GM12878 (cell line): ENCODE measurements at regions not wholly inside any gene's neighbourhood (a gene's known extent, or its start where the extent isn't known, plus 50 kb on each side); places are given as distances from the start of the nearest gene placed in this dataset.

Experiments
- ATAC-seq: fragments of 200-7000 bp; cut with Tn5 transposase; 3 replicates; pipeline ENCODE4 v1.9.1; 2020; ENCODE audit warnings: mild to moderate bottlenecking, moderate library complexity
- BruUV-seq: library from RNA; stranded (reverse); fragments of 400-500 nt; replicated peaks from 2 replicates; lab custom pipeline; 2021; lab: Mats Ljungman, UMichigan
- CTCF ChIA-PET: fragments of 300-600 bp; sonication (Branson Sonifier 250); formaldehyde crosslinking; extraction: SDS; loops from one replicate; lab custom pipeline; 2021; ENCODE audit warnings: inconsistent platforms; lab: Yijun Ruan, JAX
- POLR2A ChIA-PET: fragments of 350-600 bp; formaldehyde crosslinking; extraction: SDS; loops from one replicate; lab custom pipeline; 2021; ENCODE audit warnings: inconsistent platforms; lab: Charles Lee
- RAD21 ChIA-PET: fragments of 300-600 bp; sonication (Branson Sonifier 250); formaldehyde crosslinking; loops from one replicate; lab custom pipeline; 2023; ENCODE audit warnings: antibody characterized with exemption; ENCODE audit not compliant: unreplicated experiment; lab: Charles Lee
- SMC1A ChIA-PET: fragments of 300-600 bp; sonication (Branson Sonifier 250); formaldehyde crosslinking; loops from one replicate; lab custom pipeline; 2023; ENCODE audit not compliant: unreplicated experiment, uncharacterized antibody; lab: Charles Lee
- DNase-seq: peaks from one replicate; pipeline ENCODE4 v3.0.0-alpha.2; 2011; ENCODE audit warnings: low read depth, low spot score
- FAIRE-seq: peaks from 3 replicates; lab custom pipeline; 2011; peaks lifted over from hg19 to GRCh38; lab: Jason Lieb, UNC
- H2AFZ ChIP-seq: 2 replicates; pipeline ENCODE4 v1.6.0; 2011; ENCODE audit warnings: low read depth, low read length, control low read depth; ENCODE audit not compliant: control insufficient read depth
- H3K27ac ChIP-seq: 2 replicates; pipeline ENCODE4 v1.5.1; 2011; ENCODE audit warnings: control low read depth; ENCODE audit not compliant: control insufficient read depth, insufficient read depth
- H3K27me3 ChIP-seq, 2 experiments: replicated peaks in 1 of 2; 2 replicates each; pipeline versions ENCODE4 v1.6.0 to v1.6.1; 2011; ENCODE audit warnings: low read length in 1 of 2; ENCODE audit not compliant: control insufficient read depth in 2 of 2, insufficient read depth in 2 of 2
- H3K36me3 ChIP-seq, 2 experiments: 2 replicates each; pipeline ENCODE4 v1.5.1; 2011; ENCODE audit warnings: low read length in 1 of 2; ENCODE audit not compliant: control insufficient read depth in 2 of 2, insufficient read depth in 2 of 2
- H3K4me1 ChIP-seq: 2 replicates; pipeline ENCODE4 v1.6.1; 2011; ENCODE audit warnings: mild to moderate bottlenecking, low read length, moderate library complexity, mixed read lengths; ENCODE audit not compliant: control insufficient read depth, insufficient read depth
- H3K4me2 ChIP-seq: 2 replicates; pipeline ENCODE4 v1.6.0; 2011; ENCODE audit warnings: control low read depth; ENCODE audit not compliant: control insufficient read depth, insufficient read depth
- H3K4me3 ChIP-seq: fragments of 200-600 bp; sonication (generic); 2 replicates; pipeline ENCODE4 v1.5.1; 2016
- H3K79me2 ChIP-seq: 2 replicates; pipeline ENCODE4 v1.6.0; 2011; ENCODE audit warnings: low read length; ENCODE audit not compliant: control insufficient read depth, insufficient read depth
- H3K9ac ChIP-seq: 2 replicates; pipeline ENCODE4 v1.8.0; 2011; ENCODE audit warnings: low read length, control low read depth, mixed read lengths; ENCODE audit not compliant: control insufficient read depth, insufficient read depth
- H3K9me3 ChIP-seq: replicated peaks from 3 replicates; pipeline ENCODE4 v1.5.1; 2011; ENCODE audit warnings: mild to moderate bottlenecking, low read length; ENCODE audit not compliant: control insufficient read depth, insufficient read depth
- H4K20me1 ChIP-seq: 2 replicates; pipeline ENCODE4 v1.6.0; 2011; ENCODE audit not compliant: control insufficient read depth, insufficient read depth
- ATF3 ChIP-seq: IDR thresholded peaks from 2 replicates; pipeline ENCODE4 v1.6.1; 2011; ENCODE audit warnings: low read depth, mild to moderate bottlenecking, low read length, moderate library complexity, borderline replicate concordance; ENCODE audit errors: extremely low read depth
- BMI1 ChIP-seq: fragments of 450-650 bp; IDR thresholded peaks from 2 replicates; pipeline ENCODE4 v1.6.1; 2016; ENCODE audit warnings: mild to moderate bottlenecking, moderate library complexity, borderline replicate concordance
- ESRRA ChIP-seq: IDR thresholded peaks from 2 replicates; pipeline ENCODE4 v1.6.1; 2012; ENCODE audit warnings: mild to moderate bottlenecking, low read length, improper control_type of control experiment
- HSF1 ChIP-seq: fragments of 150-350 bp; IDR thresholded peaks from 2 replicates; pipeline ENCODE4 v1.6.1; 2014; ENCODE audit warnings: mild to moderate bottlenecking, low read depth, low read length
- IKZF1 ChIP-seq: fragments of 450-650 bp; conservative IDR thresholded peaks from 2 replicates; pipeline ENCODE4 v1.6.1; 2017; ENCODE audit warnings: antibody characterized with exemption, mild to moderate bottlenecking
- NR2C1 ChIP-seq: fragments of 450-650 bp; IDR thresholded peaks from 2 replicates; pipeline ENCODE4 v1.6.1; 2017; ENCODE audit warnings: antibody characterized with exemption, mild to moderate bottlenecking, moderate library complexity
- NR2C2 ChIP-seq: IDR thresholded peaks from 2 replicates; pipeline ENCODE4 v1.6.1; 2011; ENCODE audit warnings: borderline replicate concordance, low read depth; ENCODE audit not compliant: control insufficient read depth, insufficient read length
- POU2F2 ChIP-seq: IDR thresholded peaks from 3 replicates; pipeline ENCODE4 v1.6.1; 2011; ENCODE audit warnings: low read depth, mild to moderate bottlenecking, low read length, borderline replicate concordance
- RB1 ChIP-seq: fragments of 450-650 bp; formaldehyde crosslinking; IDR thresholded peaks from 2 replicates; pipeline ENCODE4 v1.6.1; 2017; ENCODE audit warnings: mild to moderate bottlenecking, borderline replicate concordance
- REST ChIP-seq: IDR thresholded peaks from 2 replicates; pipeline ENCODE4 v1.6.1; 2012; ENCODE audit warnings: mild to moderate bottlenecking, low read depth, low read length
- SP1 ChIP-seq: IDR thresholded peaks from one replicate; pipeline ENCODE4 v1.6.1; 2011; ENCODE audit warnings: low read depth, low read length
- ZBED1 ChIP-seq: IDR thresholded peaks from 2 replicates; pipeline ENCODE4 v1.6.1; 2016; ENCODE audit warnings: borderline replicate concordance
- WGBS: methylation state at CpG from one replicate; pipeline ENCODE4 v1.1.6; 2016; ENCODE audit warnings: low lambda C conversion rate; ENCODE audit not compliant: insufficient replicate concordance, insufficient coverage; ENCODE audit errors: missing lambda C conversion rate; 5-methylcytosine and 5-hydroxymethylcytosine counted together
- in situ Hi-C: fragments of 300-500 bp; cut with MboI; formaldehyde crosslinking; loops from 9 replicates; pipeline ENCODE4 v1.14.3; 2018; ENCODE audit warnings: mixed read lengths
- intact Hi-C: fragments of 100-400 bp; cut with micrococcal nuclease; formaldehyde crosslinking; loops from one replicate; pipeline ENCODE4 v1.14.2; 2022; ENCODE audit not compliant: unreplicated experiment
- TF ChIP-seq, protein P1 (sequence below): fragments of 450-650 bp; IDR thresholded peaks from 2 replicates; pipeline ENCODE4 v1.6.1; 2017; ENCODE audit warnings: mild to moderate bottlenecking, moderate library complexity
- TF ChIP-seq, protein P2 (sequence below): fragments of 450-650 bp; conservative IDR thresholded peaks from 2 replicates; pipeline ENCODE4 v1.6.1; 2017; ENCODE audit warnings: mild to moderate bottlenecking, moderate library complexity

- Histone ChIP-seq H3K4me3 (no peak overlapping the region), H3K27ac (no peak overlapping the region), H3K4me1 (peaks cover 11% of the 10 kb centered on the region), H3K9ac (no peak overlapping the region), H3K79me2 (no peaks in the 10 kb centered on the region), H3K27me3 (no peaks in the 10 kb centered on the region; a peak in 1 of 4 replicates), H2AFZ (no peak overlapping the region), H3K9me3 (no peaks in the 10 kb centered on the region; the same call in 2 of the 3 replicates), H3K36me3 (no peaks in the 10 kb centered on the region), H4K20me1 (no peaks in the 10 kb centered on the region), H3K4me2 (no peak overlapping the region)
- in situ Hi-C loops (loop anchor here (25.0 kb wide), 1 partner anchor 1313 kb away; the partner anchor contains the start of gene TBC1D22A), intact Hi-C loops (no loop called here)
- ATAC-seq (no peak), DNase-seq (no peak), FAIRE-seq (no peak)
- BruUV-seq = no TSS peak
- RAD21 ChIA-PET = no interaction called here
- SMC1A ChIA-PET = no interaction called here
- CTCF ChIA-PET = no interaction called here
- POLR2A ChIA-PET = no interaction called here
- 67% methylated on average over 5 of the region's 5 CpGs for WGBS
- TF ChIP-seq, protein P1, sequence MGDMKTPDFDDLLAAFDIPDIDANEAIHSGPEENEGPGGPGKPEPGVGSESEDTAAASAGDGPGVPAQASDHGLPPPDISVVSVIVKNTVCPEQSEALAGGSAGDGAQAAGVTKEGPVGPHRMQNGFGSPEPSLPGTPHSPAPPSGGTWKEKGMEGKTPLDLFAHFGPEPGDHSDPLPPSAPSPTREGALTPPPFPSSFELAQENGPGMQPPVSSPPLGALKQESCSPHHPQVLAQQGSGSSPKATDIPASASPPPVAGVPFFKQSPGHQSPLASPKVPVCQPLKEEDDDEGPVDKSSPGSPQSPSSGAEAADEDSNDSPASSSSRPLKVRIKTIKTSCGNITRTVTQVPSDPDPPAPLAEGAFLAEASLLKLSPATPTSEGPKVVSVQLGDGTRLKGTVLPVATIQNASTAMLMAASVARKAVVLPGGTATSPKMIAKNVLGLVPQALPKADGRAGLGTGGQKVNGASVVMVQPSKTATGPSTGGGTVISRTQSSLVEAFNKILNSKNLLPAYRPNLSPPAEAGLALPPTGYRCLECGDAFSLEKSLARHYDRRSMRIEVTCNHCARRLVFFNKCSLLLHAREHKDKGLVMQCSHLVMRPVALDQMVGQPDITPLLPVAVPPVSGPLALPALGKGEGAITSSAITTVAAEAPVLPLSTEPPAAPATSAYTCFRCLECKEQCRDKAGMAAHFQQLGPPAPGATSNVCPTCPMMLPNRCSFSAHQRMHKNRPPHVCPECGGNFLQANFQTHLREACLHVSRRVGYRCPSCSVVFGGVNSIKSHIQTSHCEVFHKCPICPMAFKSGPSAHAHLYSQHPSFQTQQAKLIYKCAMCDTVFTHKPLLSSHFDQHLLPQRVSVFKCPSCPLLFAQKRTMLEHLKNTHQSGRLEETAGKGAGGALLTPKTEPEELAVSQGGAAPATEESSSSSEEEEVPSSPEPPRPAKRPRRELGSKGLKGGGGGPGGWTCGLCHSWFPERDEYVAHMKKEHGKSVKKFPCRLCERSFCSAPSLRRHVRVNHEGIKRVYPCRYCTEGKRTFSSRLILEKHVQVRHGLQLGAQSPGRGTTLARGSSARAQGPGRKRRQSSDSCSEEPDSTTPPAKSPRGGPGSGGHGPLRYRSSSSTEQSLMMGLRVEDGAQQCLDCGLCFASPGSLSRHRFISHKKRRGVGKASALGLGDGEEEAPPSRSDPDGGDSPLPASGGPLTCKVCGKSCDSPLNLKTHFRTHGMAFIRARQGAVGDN = no peak
- TF ChIP-seq BMI1 (no peak), REST (no peak), POU2F2 (no peak), NR2C2 (no peak), IKZF1 (no peak), SP1 (no peak), HSF1 (no peak), NR2C1 (no peak), ZBED1 (no peak), ATF3 (no peak), RB1 (no peak), ESRRA (no peak)
- TF ChIP-seq, protein P2, sequence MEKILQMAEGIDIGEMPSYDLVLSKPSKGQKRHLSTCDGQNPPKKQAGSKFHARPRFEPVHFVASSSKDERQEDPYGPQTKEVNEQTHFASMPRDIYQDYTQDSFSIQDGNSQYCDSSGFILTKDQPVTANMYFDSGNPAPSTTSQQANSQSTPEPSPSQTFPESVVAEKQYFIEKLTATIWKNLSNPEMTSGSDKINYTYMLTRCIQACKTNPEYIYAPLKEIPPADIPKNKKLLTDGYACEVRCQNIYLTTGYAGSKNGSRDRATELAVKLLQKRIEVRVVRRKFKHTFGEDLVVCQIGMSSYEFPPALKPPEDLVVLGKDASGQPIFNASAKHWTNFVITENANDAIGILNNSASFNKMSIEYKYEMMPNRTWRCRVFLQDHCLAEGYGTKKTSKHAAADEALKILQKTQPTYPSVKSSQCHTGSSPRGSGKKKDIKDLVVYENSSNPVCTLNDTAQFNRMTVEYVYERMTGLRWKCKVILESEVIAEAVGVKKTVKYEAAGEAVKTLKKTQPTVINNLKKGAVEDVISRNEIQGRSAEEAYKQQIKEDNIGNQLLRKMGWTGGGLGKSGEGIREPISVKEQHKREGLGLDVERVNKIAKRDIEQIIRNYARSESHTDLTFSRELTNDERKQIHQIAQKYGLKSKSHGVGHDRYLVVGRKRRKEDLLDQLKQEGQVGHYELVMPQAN = no peak
These were observed 1313.2 kb downstream of the TBC1D22A start for GRCh38 chr22:48075604-48076003.
